ENCODE measurements at regions not wholly inside any gene's neighbourhood (a gene's known extent, or its start where the extent isn't known, plus 50 kb on each side); places are given as distances from the start of the nearest gene placed in this dataset.

GRCh38 chr1:82646336-82646735, 845.6 kb downstream of the ADGRL2 start:
- TF ChIP-seq CTCF (IDR thresholded peaks at IDR 0.05): no peak
- TF ChIP-seq POLR2A (IDR thresholded peaks at IDR 0.05): no peak
- H3K4me3 ChIP-seq: no peak overlapping the region
- no peaks in the 10 kb centered on the region for H3K9me3 ChIP-seq
- DNase-seq: no peak
- H3K27me3 ChIP-seq: no peaks in the 10 kb centered on the region
- no peaks in the 10 kb centered on the region for H3K36me3 ChIP-seq
- intact Hi-C loops (cut with DNase I): loop anchor here (5.0 kb wide), 1 partner anchor 49 kb away; no protein-coding TSS in a partner anchor
- H3K4me1 ChIP-seq: peaks cover 0 to 4% (median 0%) of the 10 kb centered on the region in 3 donors
- no peak overlapping the region for H3K27ac ChIP-seq

- DNase-seq: no peak
Observed at GRCh38 chr1:82644186-82644915, 843.6 kb downstream of the ADGRL2 start.

GRCh38 chr1:82640352-82640751, 839.6 kb downstream of the ADGRL2 start:
- 55 to 86% methylated on average over 1 of the region's 1 CpG for WGBS, 2 donors
- intact Hi-C loops (cut with DNase I): no loop called here
- H3K36me3 ChIP-seq: no peaks in the 10 kb centered on the region
- H3K27ac ChIP-seq: no peak overlapping the region
- H3K9me3 ChIP-seq: no peaks in the 10 kb centered on the region
- TF ChIP-seq POLR2A (IDR thresholded peaks at IDR 0.05) (no peak), CTCF (IDR thresholded peaks at IDR 0.05) (no peak)
- no peaks in the 10 kb centered on the region for H3K27me3 ChIP-seq
- H3K4me1 ChIP-seq: no peaks in the 10 kb centered on the region
- no peak for DNase-seq
- H3K4me3 ChIP-seq: no peak overlapping the region

More at GRCh38 chr1:82644186-82644915, 843.6 kb downstream of the ADGRL2 start:
- no peaks in the 10 kb centered on the region for H3K9me3 ChIP-seq
- H3K4me1 ChIP-seq: peaks cover 0 to 4% (median 0%) of the 10 kb centered on the region in 3 donors
- H3K27me3 ChIP-seq: no peaks in the 10 kb centered on the region
- TF ChIP-seq CTCF (IDR thresholded peaks at IDR 0.05) (no peak), POLR2A (IDR thresholded peaks at IDR 0.05) (no peak)
- no peaks in the 10 kb centered on the region for H3K36me3 ChIP-seq
- 83 to 86% methylated on average over 5 of the region's 5 CpGs for WGBS, 2 donors
- no peak overlapping the region for H3K27ac ChIP-seq
- H3K4me3 ChIP-seq: no peak overlapping the region
- intact Hi-C loops (cut with DNase I): no loop called here

- no peak for TF ChIP-seq CTCF (IDR thresholded peaks at IDR 0.05)
- TF ChIP-seq POLR2A (IDR thresholded peaks at IDR 0.05): no peak
- Histone ChIP-seq H3K9me3 (no peaks in the 10 kb centered on the region), H3K4me1 (peaks cover 0 to 2% (median 0%) of the 10 kb centered on the region in 3 donors), H3K27me3 (no peaks in the 10 kb centered on the region), H3K36me3 (no peaks in the 10 kb centered on the region), H3K4me3 (no peak overlapping the region), H3K27ac (no peak overlapping the region)
- no peak for DNase-seq
- intact Hi-C loops (cut with DNase I): no loop called here
- 48 to 75% methylated on average over 1 of the region's 1 CpG for WGBS, 2 donors
Observed at GRCh38 chr1:82634266-82634665, 833.5 kb downstream of the ADGRL2 start.

- Histone ChIP-seq H3K4me1 (peaks cover 0 to 2% (median 0%) of the 10 kb centered on the region in 3 donors), H3K27ac (no peak overlapping the region), H3K9me3 (no peaks in the 10 kb centered on the region), H3K36me3 (no peaks in the 10 kb centered on the region), H3K4me3 (no peak overlapping the region), H3K27me3 (no peaks in the 10 kb centered on the region)
- no peak for TF ChIP-seq CTCF (IDR thresholded peaks at IDR 0.05)
- no peak for TF ChIP-seq POLR2A (IDR thresholded peaks at IDR 0.05)
- intact Hi-C loops (cut with DNase I): no loop called here
- DNase-seq: no peak
- 50 to 68% methylated on average over 1 of the region's 1 CpG for WGBS, 2 donors
Observed at GRCh38 chr1:82632155-82632554, 831.4 kb downstream of the ADGRL2 start.
